GM19351 (cell line): ENCODE measurements at regions not wholly inside any gene's neighbourhood (a gene's known extent, or its start where the extent isn't known, plus 50 kb on each side); places are given as distances from the start of the nearest gene placed in this dataset.
"Not testable (repeated sequence)": the region's sequence is repeated elsewhere in the genome, so short reads cannot be mapped to it uniquely, and the experiment has no call there.

Experiments used
- ATAC-seq: cut with Tn5 transposase; IDR thresholded peaks from one replicate; pipeline ENCODE4 v1.9.1; 2021; ENCODE audit warnings: mild to moderate bottlenecking, moderate library complexity; ENCODE audit not compliant: unreplicated experiment

- no peak for ATAC-seq
Observed at GRCh38 chr2:150066490-150066889, 421.0 kb downstream of the RND3 start.

GRCh38 chr2:150063931-150064548 lies 423.4 kb downstream of the RND3 start:
- no peak for ATAC-seq

- ATAC-seq: no peak
Observed at GRCh38 chr2:150063432-150063889, 424.0 kb downstream of the RND3 start.

- no peak for ATAC-seq
Observed at GRCh38 chr2:150062416-150062815, 425.1 kb downstream of the RND3 start.

- no peak for ATAC-seq
Observed at GRCh38 chr2:150060341-150060740, 427.1 kb downstream of the RND3 start.

- not testable (repeated sequence) for ATAC-seq
Observed at GRCh38 chr2:150059676-150060075, 427.8 kb downstream of the RND3 start.

- ATAC-seq: no peak
Observed at GRCh38 chr2:150052457-150052856, 435.0 kb downstream of the RND3 start.

GRCh38 chr2:150051004-150051403 lies 436.5 kb downstream of the RND3 start:
- ATAC-seq: peak; percentile 71

- no peak for ATAC-seq
Observed at GRCh38 chr2:150050036-150050435, 437.4 kb downstream of the RND3 start.

- no peak for ATAC-seq
Observed at GRCh38 chr2:150047620-150048222, 439.7 kb downstream of the RND3 start.

GRCh38 chr2:150046810-150047209 lies 440.7 kb downstream of the RND3 start:
- ATAC-seq: no peak

- no peak for ATAC-seq
Observed at GRCh38 chr2:150046211-150046610, 441.3 kb downstream of the RND3 start.

GRCh38 chr2:150045601-150046000 lies 441.9 kb downstream of the RND3 start:
- no peak for ATAC-seq

- ATAC-seq: no peak
Observed at GRCh38 chr2:150043172-150043500, 444.3 kb downstream of the RND3 start.

GRCh38 chr2:150042500-150043171 lies 444.8 kb downstream of the RND3 start:
- no peak for ATAC-seq

GRCh38 chr2:150041722-150042425 lies 445.6 kb downstream of the RND3 start:
- no peak for ATAC-seq

GRCh38 chr2:150036622-150037021 lies 449.0 kb upstream of the MMADHC start:
- ATAC-seq: no peak

GRCh38 chr2:150034665-150035064 lies 447.1 kb upstream of the MMADHC start:
- ATAC-seq: no peak

- ATAC-seq: no peak
Observed at GRCh38 chr2:150030436-150031190, 443.0 kb upstream of the MMADHC start.

- ATAC-seq: no peak
Observed at GRCh38 chr2:150028322-150028721, 440.7 kb upstream of the MMADHC start.

- no peak for ATAC-seq
Observed at GRCh38 chr2:150027164-150027563, 439.6 kb upstream of the MMADHC start.
